GM13977 (cell line): ENCODE measurements at regions not wholly inside any gene's neighbourhood (a gene's known extent, or its start where the extent isn't known, plus 50 kb on each side); places are given as distances from the start of the nearest gene placed in this dataset.

ENCODE experiments used
- DNase-seq: peaks from one replicate; pipeline ENCODE4 v3.0.0; 2012; ENCODE audit warnings: low spot score
- CTCF ChIP-seq: IDR thresholded peaks from 2 replicates; pipeline ENCODE4 v1.5.1; 2012; ENCODE audit warnings: mild to moderate bottlenecking, control low read depth; ENCODE audit not compliant: insufficient read depth; ENCODE audit errors: extremely low read depth, missing control alignments
- in situ Hi-C: fragments of 300-500 bp; cut with MboI; formaldehyde crosslinking; loops from one replicate; pipeline ENCODE4 v1.12.0; 2022; ENCODE audit warnings: low sequenced_read_pairs, low pct_unique_long_range_greater_than_20kb, mixed read lengths, inconsistent platforms; ENCODE audit not compliant: unreplicated experiment

GRCh38 chr16:86895606-86896005 is 317.3 kb downstream of the FOXL1 start:
- no peak for TF ChIP-seq CTCF
- in situ Hi-C loops: no loop called here

GRCh38 chr16:86896976-86897375 is 318.6 kb downstream of the FOXL1 start:
- in situ Hi-C loops: no loop called here
- no peak for TF ChIP-seq CTCF
- DNase-seq: no peak

More at GRCh38 chr16:86895606-86896005, 317.3 kb downstream of the FOXL1 start:
- DNase-seq: no peak

- TF ChIP-seq CTCF: no peak
- DNase-seq: no peak
- in situ Hi-C loops: no loop called here
These were observed 319.1 kb downstream of the FOXL1 start for GRCh38 chr16:86897486-86897885.

GRCh38 chr16:86898386-86898785 is 320.0 kb downstream of the FOXL1 start:
- no peak for DNase-seq
- in situ Hi-C loops: no loop called here
- no peak for TF ChIP-seq CTCF

GRCh38 chr16:86899151-86899550 is 320.8 kb downstream of the FOXL1 start:
- TF ChIP-seq CTCF: no peak
- in situ Hi-C loops: no loop called here

GRCh38 chr16:86899757-86900156 is 321.4 kb downstream of the FOXL1 start:
- DNase-seq: no peak
- in situ Hi-C loops: no loop called here
- TF ChIP-seq CTCF: no peak

More at GRCh38 chr16:86899151-86899550, 320.8 kb downstream of the FOXL1 start:
- no peak for DNase-seq

GRCh38 chr16:86901483-86901882 is 323.1 kb downstream of the FOXL1 start:
- DNase-seq: no peak
- in situ Hi-C loops: no loop called here
- TF ChIP-seq CTCF: no peak
